ENCODE measurements at regions not wholly inside any gene's neighbourhood (a gene's known extent, or its start where the extent isn't known, plus 50 kb on each side); places are given as distances from the start of the nearest gene placed in this dataset.

- no peak for TF ChIP-seq CTCF (conservative IDR thresholded peaks at IDR 0.05)
- TF ChIP-seq EZH2 (IDR thresholded peaks at IDR 0.05; ENCODE audit: low read depth) = no peak
These were observed 347.2 kb upstream of the KLF6 start for GRCh38 chr10:4132216-4132556.
